CD4-positive, alpha-beta T cell (primary cell): ENCODE measurements at regions not wholly inside any gene's neighbourhood (a gene's known extent, or its start where the extent isn't known, plus 50 kb on each side); places are given as distances from the start of the nearest gene placed in this dataset.

Source experiments
- ATAC-seq: fragments of 200-7000 bp; cut with Tn5 transposase; one replicate; pipeline ENCODE4 v1.10.0; 2022; ENCODE audit warnings: mild to moderate bottlenecking; ENCODE audit not compliant: poor library complexity
- CTCF ChIA-PET: fragments of 350-600 bp; sonication (Branson Sonifier 250); formaldehyde crosslinking; loops from one replicate; lab custom pipeline; 2021; ENCODE audit warnings: antibody characterized with exemption, inconsistent platforms; lab: Charles Lee
- POLR2A ChIA-PET: fragments of 350-600 bp; sonication (Branson Sonifier 250); formaldehyde crosslinking; loops from one replicate; lab custom pipeline; 2021; ENCODE audit warnings: antibody characterized with exemption, inconsistent platforms; lab: Charles Lee
- DNase-seq, 14 experiments: peaks; one replicate each; pipeline ENCODE4 v3.0.0-alpha.2; 2013 to 2020; ENCODE audit warnings: mixed read lengths in 2 of 14
- H3K27ac ChIP-seq, 2 donors: one replicate each; pipeline versions ENCODE4 v1.5.1 to v1.7.0; 2013; ENCODE audit warnings: low read length in 2 of 2, low read depth in 1 of 2, mild to moderate bottlenecking in 1 of 2
- H3K27me3 ChIP-seq, 2 experiments: 1 replicate in 1 of 2; 2 replicates in 1 of 2; pipeline versions ENCODE4 v1.6.1 to v1.7.0; 2013; ENCODE audit warnings: low read length in 2 of 2, control low read depth in 1 of 2, mild to moderate bottlenecking in 1 of 2, moderate library complexity in 1 of 2; ENCODE audit not compliant: insufficient read depth in 2 of 2, control insufficient read depth in 1 of 2
- H3K36me3 ChIP-seq: one replicate; pipeline ENCODE4 v1.6.1; 2013; ENCODE audit warnings: low read length, control low read depth; ENCODE audit not compliant: insufficient read depth
- H3K4me1 ChIP-seq: one replicate; pipeline ENCODE4 v1.6.1; 2013; ENCODE audit warnings: low read length, control low read depth; ENCODE audit not compliant: insufficient read depth
- H3K4me3 ChIP-seq: one replicate; pipeline ENCODE4 v1.5.1; 2013; ENCODE audit warnings: mild to moderate bottlenecking, low read length, moderate library complexity
- H3K9me3 ChIP-seq, 2 experiments: 1 replicate in 1 of 2; 2 replicates in 1 of 2; pipeline versions ENCODE4 v1.6.1 to v1.7.0; 2013; ENCODE audit warnings: low read length in 2 of 2, mild to moderate bottlenecking in 2 of 2, control low read depth in 1 of 2, moderate library complexity in 1 of 2; ENCODE audit not compliant: control insufficient read depth in 1 of 2, insufficient read depth in 1 of 2
- H3K27ac Mint-ChIP-seq: one replicate; pipeline ENCODE4 v1.8.0; 2020; ENCODE audit warnings: mixed read lengths
- H3K27me3 Mint-ChIP-seq: one replicate; pipeline ENCODE4 v1.8.0; 2021; ENCODE audit warnings: mixed read lengths
- H3K36me3 Mint-ChIP-seq: one replicate; pipeline ENCODE4 v1.8.0; 2021; ENCODE audit warnings: low read depth, mixed read lengths
- H3K4me1 Mint-ChIP-seq: one replicate; pipeline ENCODE4 v1.8.0; 2021; ENCODE audit warnings: low read depth, mixed read lengths
- H3K4me3 Mint-ChIP-seq: one replicate; pipeline ENCODE4 v1.8.0; 2020; ENCODE audit warnings: mild to moderate bottlenecking, mixed read lengths
- H3K9me3 Mint-ChIP-seq: one replicate; pipeline ENCODE4 v1.8.0; 2020; ENCODE audit warnings: mixed read lengths
- intact Hi-C, 2 experiments: fragments of 100-400 bp; cut with DNase I in 1 of 2; cut with micrococcal nuclease in 1 of 2; formaldehyde crosslinking; loops; one replicate each; pipeline versions ENCODE4 v1.15.1 to v1.9.0; 2023 to 2025; cut with DNase I, micrococcal nuclease
- TF ChIP-seq, protein P1 (sequence below): fragments of 200-600 bp; IDR thresholded peaks from one replicate; pipeline ENCODE4 v1.8.0; 2022; ENCODE audit warnings: antibody characterized with exemption, mild to moderate bottlenecking

DNA sequence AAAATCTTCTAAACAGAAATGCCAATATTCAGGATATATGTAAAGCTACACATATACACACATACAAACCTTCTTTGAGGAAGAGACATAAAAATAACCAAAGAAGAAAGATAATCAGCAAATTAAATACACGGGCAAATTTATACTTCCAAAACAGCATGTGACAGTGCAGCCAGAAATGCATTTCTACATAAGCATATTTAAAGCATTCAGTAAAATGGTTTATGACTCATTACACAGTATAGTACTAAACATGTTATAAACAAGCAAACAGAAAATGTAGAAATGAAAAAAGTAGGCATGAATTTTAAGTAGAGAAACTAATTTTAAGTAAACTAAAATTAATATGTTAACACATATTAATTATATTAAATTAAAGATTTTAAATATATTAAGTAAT, 1717.2 kb downstream of the OTOL1 start:
- no peak for ATAC-seq
- POLR2A ChIA-PET, result no interaction called here
- Mint-ChIP-seq H3K9me3 (no peaks in the 10 kb centered on the region), H3K4me1 (no peaks in the 10 kb centered on the region), H3K4me3 (no peak overlapping the region), H3K27ac (no peak overlapping the region), H3K27me3 (no peaks in the 10 kb centered on the region), H3K36me3 (no peaks in the 10 kb centered on the region)
- TF ChIP-seq, protein P1, sequence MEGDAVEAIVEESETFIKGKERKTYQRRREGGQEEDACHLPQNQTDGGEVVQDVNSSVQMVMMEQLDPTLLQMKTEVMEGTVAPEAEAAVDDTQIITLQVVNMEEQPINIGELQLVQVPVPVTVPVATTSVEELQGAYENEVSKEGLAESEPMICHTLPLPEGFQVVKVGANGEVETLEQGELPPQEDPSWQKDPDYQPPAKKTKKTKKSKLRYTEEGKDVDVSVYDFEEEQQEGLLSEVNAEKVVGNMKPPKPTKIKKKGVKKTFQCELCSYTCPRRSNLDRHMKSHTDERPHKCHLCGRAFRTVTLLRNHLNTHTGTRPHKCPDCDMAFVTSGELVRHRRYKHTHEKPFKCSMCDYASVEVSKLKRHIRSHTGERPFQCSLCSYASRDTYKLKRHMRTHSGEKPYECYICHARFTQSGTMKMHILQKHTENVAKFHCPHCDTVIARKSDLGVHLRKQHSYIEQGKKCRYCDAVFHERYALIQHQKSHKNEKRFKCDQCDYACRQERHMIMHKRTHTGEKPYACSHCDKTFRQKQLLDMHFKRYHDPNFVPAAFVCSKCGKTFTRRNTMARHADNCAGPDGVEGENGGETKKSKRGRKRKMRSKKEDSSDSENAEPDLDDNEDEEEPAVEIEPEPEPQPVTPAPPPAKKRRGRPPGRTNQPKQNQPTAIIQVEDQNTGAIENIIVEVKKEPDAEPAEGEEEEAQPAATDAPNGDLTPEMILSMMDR, result no peak
- Histone ChIP-seq H3K27me3 (no peaks in the 10 kb centered on the region), H3K4me3 (no peak overlapping the region), H3K36me3 (no peaks in the 10 kb centered on the region), H3K9me3 (peaks cover 11 to 13% of the 10 kb centered on the region in 2 experiments), H3K27ac (no peak overlapping the region), H3K4me1 (no peaks in the 10 kb centered on the region)
- CTCF ChIA-PET, result no interaction called here
- intact Hi-C loops, result no loop called here
- no peak for DNase-seq

DNA sequence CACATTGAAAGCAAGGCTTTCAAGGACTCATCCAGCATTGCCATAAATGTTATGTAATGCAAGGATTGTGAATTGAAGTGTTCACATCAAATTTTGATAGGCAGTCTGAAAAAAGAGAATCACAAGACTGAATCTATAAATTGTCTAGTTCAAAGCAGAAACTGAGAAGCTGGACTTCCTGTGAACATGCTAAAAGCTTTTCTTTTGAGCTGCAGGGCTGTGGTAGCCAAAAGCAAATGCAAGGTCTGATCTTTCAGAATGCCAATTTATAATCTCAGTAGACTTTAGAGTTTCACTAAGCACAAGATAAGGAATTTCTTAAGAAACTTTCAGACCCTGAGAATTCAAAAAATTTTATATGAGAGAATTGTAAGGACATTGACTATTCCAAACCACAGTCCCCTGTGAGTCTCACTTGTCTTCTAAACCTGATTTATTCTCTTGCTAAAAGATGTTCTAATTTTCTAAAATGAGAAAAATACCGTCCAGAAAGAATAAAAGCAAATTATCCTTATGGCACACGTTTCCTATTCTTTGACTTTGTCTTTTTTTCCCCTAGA, 1700.3 kb downstream of the OTOL1 start:
- ChIA-PET POLR2A (no interaction called here), CTCF (no interaction called here)
- H3K27me3 ChIP-seq, result no peaks in the 10 kb centered on the region
- intact Hi-C loops, result no loop called here
- ATAC-seq, result no peak
- no peak overlapping the region for H3K4me3 ChIP-seq
- H3K9me3 ChIP-seq, result no peaks in the 10 kb centered on the region
- H3K27me3 Mint-ChIP-seq, result no peaks in the 10 kb centered on the region
- peaks cover 8% of the 10 kb centered on the region for H3K9me3 Mint-ChIP-seq
- no peaks in the 10 kb centered on the region for H3K36me3 Mint-ChIP-seq
- H3K4me1 Mint-ChIP-seq, result no peaks in the 10 kb centered on the region
- H3K36me3 ChIP-seq, result no peaks in the 10 kb centered on the region
- TF ChIP-seq, protein P1, result no peak
- no peaks in the 10 kb centered on the region for H3K4me1 ChIP-seq
- no peak overlapping the region for H3K4me3 Mint-ChIP-seq
- no peak overlapping the region for H3K27ac ChIP-seq
- no peak overlapping the region for H3K27ac Mint-ChIP-seq
- DNase-seq, result no peak

DNA sequence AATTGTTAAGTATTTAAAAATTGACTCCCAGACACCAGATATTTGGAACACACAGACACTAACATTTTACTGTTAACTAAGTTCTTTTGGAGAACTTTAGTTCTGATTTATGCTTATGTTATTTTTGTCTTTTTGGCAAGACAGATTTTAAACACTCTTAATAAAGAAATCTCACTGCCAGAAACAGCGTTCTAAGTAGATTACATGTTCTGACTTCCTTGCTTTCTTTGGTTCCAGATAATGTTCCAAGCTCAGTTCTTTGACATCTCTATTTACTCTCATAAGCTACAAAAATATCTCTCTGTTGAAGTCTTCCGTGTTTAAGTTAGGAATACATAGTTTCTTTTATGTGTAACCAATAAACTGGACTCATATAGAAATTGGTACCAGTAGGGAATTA, 1699.6 kb downstream of the OTOL1 start:
- intact Hi-C loops, result no loop called here
- Histone ChIP-seq H3K9me3 (no peaks in the 10 kb centered on the region), H3K4me3 (no peak overlapping the region), H3K4me1 (no peaks in the 10 kb centered on the region), H3K27me3 (no peaks in the 10 kb centered on the region), H3K36me3 (no peaks in the 10 kb centered on the region), H3K27ac (no peak overlapping the region)
- no peaks in the 10 kb centered on the region for H3K4me1 Mint-ChIP-seq
- peaks cover 8% of the 10 kb centered on the region for H3K9me3 Mint-ChIP-seq
- ChIA-PET CTCF (no interaction called here), POLR2A (no interaction called here)
- ATAC-seq (no peak), DNase-seq (no peak)
- H3K27me3 Mint-ChIP-seq, result no peaks in the 10 kb centered on the region
- H3K4me3 Mint-ChIP-seq, result no peak overlapping the region
- TF ChIP-seq, protein P1, result no peak
- no peak overlapping the region for H3K27ac Mint-ChIP-seq
- no peaks in the 10 kb centered on the region for H3K36me3 Mint-ChIP-seq
